ENCODE measurements at regions not wholly inside any gene's neighbourhood (a gene's known extent, or its start where the extent isn't known, plus 50 kb on each side); places are given as distances from the start of the nearest gene placed in this dataset.
A peak's percentile ranks its signal among the peaks of the same experiment; 100 is the strongest.

- DNase-seq (ENCODE audit: low spot score): no peak
Observed at GRCh38 chr10:78248651-78249464, 215.2 kb downstream of the RPS24 start.

- DNase-seq (ENCODE audit: low spot score): no peak
Observed at GRCh38 chr10:78249690-78250089, 216.0 kb downstream of the RPS24 start.

- DNase-seq (ENCODE audit: low spot score): no peak
Observed at GRCh38 chr10:78250313-78251015, 216.8 kb downstream of the RPS24 start.

GRCh38 chr10:78251016-78251385 lies 217.3 kb downstream of the RPS24 start:
- no peak for DNase-seq (ENCODE audit: low spot score)

GRCh38 chr10:78252286-78252685 lies 218.6 kb downstream of the RPS24 start:
- DNase-seq (ENCODE audit: low spot score): no peak

GRCh38 chr10:78253063-78253853 lies 219.6 kb downstream of the RPS24 start:
- DNase-seq (ENCODE audit: low spot score): no peak

- no peak for DNase-seq (ENCODE audit: low spot score)
Observed at GRCh38 chr10:78254013-78254412, 220.3 kb downstream of the RPS24 start.

- DNase-seq (ENCODE audit: low spot score): peak; percentile 42
Observed at GRCh38 chr10:78255214-78255613, 221.6 kb downstream of the RPS24 start.

- DNase-seq (ENCODE audit: low spot score): peak; percentile 98
Observed at GRCh38 chr10:78255796-78256638, 222.4 kb downstream of the RPS24 start.

- DNase-seq (ENCODE audit: low spot score): no peak
Observed at GRCh38 chr10:78258323-78259030, 224.8 kb downstream of the RPS24 start.

- DNase-seq (ENCODE audit: low spot score): no peak
Observed at GRCh38 chr10:78259391-78259790, 225.7 kb downstream of the RPS24 start.

- DNase-seq (ENCODE audit: low spot score): no peak
Observed at GRCh38 chr10:78260141-78260540, 226.5 kb downstream of the RPS24 start.

GRCh38 chr10:78260680-78261079 lies 227.0 kb downstream of the RPS24 start:
- DNase-seq (ENCODE audit: low spot score): no peak

GRCh38 chr10:78261291-78261690 lies 227.6 kb downstream of the RPS24 start:
- DNase-seq (ENCODE audit: low spot score): no peak

- no peak for DNase-seq (ENCODE audit: low spot score)
Observed at GRCh38 chr10:78262860-78263259, 229.2 kb downstream of the RPS24 start.

- peak; percentile 64 for DNase-seq (ENCODE audit: low spot score)
Observed at GRCh38 chr10:78263521-78263988, 229.9 kb downstream of the RPS24 start.

GRCh38 chr10:78264361-78264760 lies 230.7 kb downstream of the RPS24 start:
- no peak for DNase-seq (ENCODE audit: low spot score)

- DNase-seq (ENCODE audit: low spot score): no peak
Observed at GRCh38 chr10:78266741-78267469, 233.2 kb downstream of the RPS24 start.

GRCh38 chr10:78267598-78267997 lies 233.9 kb downstream of the RPS24 start:
- no peak for DNase-seq (ENCODE audit: low spot score)

GRCh38 chr10:78269060-78269459 lies 235.4 kb downstream of the RPS24 start:
- DNase-seq (ENCODE audit: low spot score): no peak

All from RKO (cell line).